LNCaP clone FGC (cell line): ENCODE measurements at regions not wholly inside any gene's neighbourhood (a gene's known extent, or its start where the extent isn't known, plus 50 kb on each side); places are given as distances from the start of the nearest gene placed in this dataset.
"Not testable (repeated sequence)": the region's sequence is repeated elsewhere in the genome, so short reads cannot be mapped to it uniquely, and the experiment has no call there.

Source experiments
- DNase-seq: peaks from one replicate; pipeline ENCODE4 v3.0.0-alpha.2; 2011; ENCODE audit warnings: low read depth
- H3K4me3 ChIP-seq: 2 replicates; pipeline ENCODE4 v1.5.1; 2011; ENCODE audit warnings: mild to moderate bottlenecking, low read depth, low read length, control low read depth
- CTCF ChIP-seq: IDR thresholded peaks from 2 replicates; pipeline ENCODE4 v1.5.1; 2012; ENCODE audit warnings: mild to moderate bottlenecking; ENCODE audit not compliant: control insufficient read depth, insufficient read depth; ENCODE audit errors: extremely low read depth

GRCh38 chr1:43108080-43108479 is 64.0 kb downstream of the EBNA1BP2 start:
- TF ChIP-seq CTCF = no peak
- DNase-seq = no peak
- H3K4me3 ChIP-seq = no peak overlapping the region

GRCh38 chr1:43107664-43108063 is 64.4 kb downstream of the EBNA1BP2 start:
- DNase-seq = no peak
- no peak for TF ChIP-seq CTCF
- H3K4me3 ChIP-seq = no peak overlapping the region

- H3K4me3 ChIP-seq = no peak overlapping the region
- no peak for DNase-seq
- TF ChIP-seq CTCF = no peak
Observed at GRCh38 chr1:43104027-43104763, 67.9 kb downstream of the EBNA1BP2 start.

- H3K4me3 ChIP-seq = no peak overlapping the region
- no peak for TF ChIP-seq CTCF
- no peak for DNase-seq
Observed at GRCh38 chr1:43101061-43101460, 71.0 kb downstream of the EBNA1BP2 start.

DNA sequence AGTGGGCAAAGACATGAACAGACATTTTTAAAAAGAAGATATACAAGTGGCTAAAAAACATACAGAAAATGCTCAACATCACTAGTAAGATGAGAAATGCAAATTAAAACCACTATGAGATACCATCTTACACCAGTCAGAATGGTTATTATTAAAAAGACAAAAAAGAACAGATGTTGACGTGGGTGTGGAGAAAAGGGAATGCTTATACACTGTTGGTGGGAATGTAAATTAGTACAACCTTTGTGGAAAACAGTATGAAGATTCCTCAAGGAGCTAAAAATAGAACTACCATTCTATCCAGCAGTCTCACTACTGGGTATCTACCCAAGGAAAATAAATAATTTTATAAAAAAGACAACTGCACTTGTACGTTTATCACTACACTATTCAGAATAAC is 73.9 kb downstream of the EBNA1BP2 start:
- H3K4me3 ChIP-seq = no peak overlapping the region
- DNase-seq = no peak
- no peak for TF ChIP-seq CTCF

- DNase-seq, H3K4me3 ChIP-seq: not testable (repeated sequence)
Observed at GRCh38 chr1:43096528-43096927, 75.6 kb downstream of the EBNA1BP2 start.

DNA sequence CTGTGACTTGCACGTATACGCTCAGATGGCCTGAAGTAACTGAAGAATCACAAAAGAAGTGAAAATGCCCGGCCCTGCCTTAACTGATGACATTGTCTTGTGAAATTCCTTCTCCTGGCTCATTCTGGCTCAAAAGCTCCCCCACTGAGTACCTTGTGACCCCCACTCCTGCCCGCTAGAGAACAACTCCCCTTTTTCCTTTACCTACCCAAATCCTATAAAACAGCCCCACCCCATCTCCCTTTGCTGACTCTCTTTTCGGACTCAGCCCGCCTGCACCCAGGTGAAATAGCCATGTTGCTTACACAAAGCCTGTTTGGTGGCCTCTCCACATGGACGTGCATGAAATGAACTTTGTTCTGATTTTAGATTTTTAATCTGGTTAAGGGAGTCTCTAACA is 81.3 kb downstream of the EBNA1BP2 start:
- not testable (repeated sequence) for H3K4me3 ChIP-seq, DNase-seq

GRCh38 chr1:43090157-43090556 is 81.9 kb downstream of the EBNA1BP2 start:
- H3K4me3 ChIP-seq, DNase-seq: not testable (repeated sequence)
